Activated naive CD4-positive, alpha-beta T cell treated with anti-CD3 and anti-CD28 coated beads for 36 hours (primary cell): ENCODE measurements at regions not wholly inside any gene's neighbourhood (a gene's known extent, or its start where the extent isn't known, plus 50 kb on each side); places are given as distances from the start of the nearest gene placed in this dataset.

ENCODE experiments used
- CTCF ChIA-PET: fragments of 350-600 bp; sonication (Branson Sonifier 250); formaldehyde crosslinking; loops from one replicate; lab custom pipeline; 2021; ENCODE audit warnings: antibody characterized with exemption; lab: Charles Lee
- DNase-seq: peaks from one replicate; pipeline ENCODE4 v3.0.0-alpha.2; 2020
- H3K27ac Mint-ChIP-seq: one replicate; pipeline ENCODE4 v1.8.0; 2021; ENCODE audit warnings: mild to moderate bottlenecking, mixed read lengths
- H3K27me3 Mint-ChIP-seq: one replicate; pipeline ENCODE4 v1.8.0; 2021; ENCODE audit warnings: low read depth, mixed read lengths
- H3K36me3 Mint-ChIP-seq: one replicate; pipeline ENCODE4 v1.8.0; 2021; ENCODE audit warnings: low read depth, mixed read lengths
- H3K4me1 Mint-ChIP-seq: one replicate; pipeline ENCODE4 v1.8.0; 2021; ENCODE audit warnings: low read depth, mixed read lengths
- H3K4me3 Mint-ChIP-seq: one replicate; pipeline ENCODE4 v1.8.0; 2021; ENCODE audit warnings: mild to moderate bottlenecking, moderate library complexity, mixed read lengths
- H3K9me3 Mint-ChIP-seq: one replicate; pipeline ENCODE4 v1.8.0; 2021; ENCODE audit warnings: mixed read lengths
- intact Hi-C: fragments of 100-400 bp; cut with micrococcal nuclease; formaldehyde crosslinking; loops from one replicate; pipeline ENCODE4 v1.15.1; 2023

DNA sequence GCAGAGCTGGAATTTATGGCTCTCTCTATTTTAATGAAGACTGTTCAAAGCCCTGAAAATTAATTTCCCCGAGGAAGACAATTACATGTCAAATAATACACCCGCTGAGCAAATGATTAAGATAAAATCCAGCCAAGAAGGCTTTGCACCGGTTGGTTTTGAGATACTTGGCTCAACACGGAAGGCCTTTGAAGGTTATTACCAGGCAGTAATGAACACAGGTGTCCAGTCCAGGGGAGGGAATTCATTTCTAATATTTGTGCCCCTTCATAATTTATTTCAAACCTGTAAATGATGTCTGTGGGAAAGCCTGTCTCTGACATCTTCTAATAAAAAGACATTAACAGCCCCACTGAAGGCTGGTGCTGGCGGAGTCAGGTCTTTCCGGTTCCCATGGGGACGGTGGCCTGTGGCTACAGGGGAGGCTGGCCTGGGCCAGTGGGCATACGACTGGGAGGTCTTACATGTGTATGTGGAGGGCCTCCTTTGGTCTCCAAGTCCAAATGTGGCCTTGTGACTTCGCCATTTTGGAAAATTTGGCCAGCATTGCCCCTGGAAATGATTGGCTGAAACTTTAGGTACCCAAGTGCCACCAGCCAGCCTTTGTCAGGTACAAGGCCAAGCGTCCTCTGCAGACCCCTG, 49.9 kb upstream of the IQSEC1 start:
- Mint-ChIP-seq H3K27me3 (no peaks in the 10 kb centered on the region), H3K4me1 (no peaks in the 10 kb centered on the region), H3K36me3 (no peaks in the 10 kb centered on the region), H3K9me3 (no peaks in the 10 kb centered on the region), H3K4me3 (no peak overlapping the region), H3K27ac (no peak overlapping the region)
- CTCF ChIA-PET, result no interaction called here
- DNase-seq, result no peak
- intact Hi-C loops, result no loop called here
